ENCODE measurements at regions not wholly inside any gene's neighbourhood (a gene's known extent, or its start where the extent isn't known, plus 50 kb on each side); places are given as distances from the start of the nearest gene placed in this dataset.
A peak's percentile ranks its signal among the peaks of the same experiment; 100 is the strongest.
"Not testable (repeated sequence)": the region's sequence is repeated elsewhere in the genome, so short reads cannot be mapped to it uniquely, and the experiment has no call there.

- DNase-seq: no peak
Observed at GRCh38 chr14:29982171-29982570, 54.5 kb upstream of the PRKD1 start.

GRCh38 chr14:29982993-29983392, 55.3 kb upstream of the PRKD1 start:
- no peak for DNase-seq

GRCh38 chr14:29990344-29990857, 62.8 kb upstream of the PRKD1 start:
- DNase-seq: not testable (repeated sequence)

GRCh38 chr14:29990993-29991392, 63.3 kb upstream of the PRKD1 start:
- DNase-seq: no peak

- no peak for DNase-seq
Observed at GRCh38 chr14:29993143-29993542, 65.5 kb upstream of the PRKD1 start.

GRCh38 chr14:29999013-29999539, 71.4 kb upstream of the PRKD1 start:
- DNase-seq: peak; percentile 22

GRCh38 chr14:30002859-30003258, 75.2 kb upstream of the PRKD1 start:
- DNase-seq: no peak

GRCh38 chr14:30005114-30005808, 77.6 kb upstream of the PRKD1 start:
- DNase-seq: peak; percentile 67

- no peak for DNase-seq
Observed at GRCh38 chr14:30006695-30007094, 79.0 kb upstream of the PRKD1 start.

GRCh38 chr14:30015489-30015888, 87.8 kb upstream of the PRKD1 start:
- no peak for DNase-seq

GRCh38 chr14:30016002-30016401, 88.4 kb upstream of the PRKD1 start:
- no peak for DNase-seq

GRCh38 chr14:30017370-30017993, 89.8 kb upstream of the PRKD1 start:
- DNase-seq: no peak

- DNase-seq: no peak
Observed at GRCh38 chr14:30020271-30020670, 92.6 kb upstream of the PRKD1 start.

- DNase-seq: no peak
Observed at GRCh38 chr14:30020687-30021086, 93.0 kb upstream of the PRKD1 start.

- not testable (repeated sequence) for DNase-seq
Observed at GRCh38 chr14:30023350-30023749, 95.7 kb upstream of the PRKD1 start.

GRCh38 chr14:30034152-30034551, 106.5 kb upstream of the PRKD1 start:
- no peak for DNase-seq

- no peak for DNase-seq
Observed at GRCh38 chr14:30035361-30035760, 107.7 kb upstream of the PRKD1 start.

GRCh38 chr14:30045720-30046119, 118.1 kb upstream of the PRKD1 start:
- DNase-seq: no peak

GRCh38 chr14:30053103-30053502, 125.5 kb upstream of the PRKD1 start:
- DNase-seq: no peak

- no peak for DNase-seq
Observed at GRCh38 chr14:30054201-30054600, 126.6 kb upstream of the PRKD1 start.

- DNase-seq: no peak
Observed at GRCh38 chr14:30058401-30058800, 130.8 kb upstream of the PRKD1 start.

- no peak for DNase-seq
Observed at GRCh38 chr14:30063746-30064145, 136.1 kb upstream of the PRKD1 start.

- DNase-seq: no peak
Observed at GRCh38 chr14:30064454-30064853, 136.8 kb upstream of the PRKD1 start.

- DNase-seq: no peak
Observed at GRCh38 chr14:30069536-30069935, 141.9 kb upstream of the PRKD1 start.

All from NCI-H82 (cell line).